WTC11 (cell line): ENCODE measurements at regions not wholly inside any gene's neighbourhood (a gene's known extent, or its start where the extent isn't known, plus 50 kb on each side); places are given as distances from the start of the nearest gene placed in this dataset.
"Not testable (repeated sequence)": the region's sequence is repeated elsewhere in the genome, so short reads cannot be mapped to it uniquely, and the experiment has no call there.

Source experiments
- ATAC-seq: fragments of 200-7000 bp; cut with Tn5 transposase; 2 replicates; pipeline ENCODE4 v1.10.0; 2021; ENCODE audit warnings: mild to moderate bottlenecking, moderate library complexity
- CTCF ChIA-PET: fragments of 300-600 bp; sonication (Branson Sonifier 250); formaldehyde crosslinking; loops from one replicate; lab custom pipeline; 2021; ENCODE audit warnings: antibody characterized with exemption; lab: Charles Lee
- POLR2A ChIA-PET: fragments of 350-600 bp; sonication (Branson Sonifier 250); formaldehyde crosslinking; loops from one replicate; lab custom pipeline; 2021; ENCODE audit warnings: antibody characterized with exemption; lab: Charles Lee
- DNase-seq: peaks from one replicate; pipeline ENCODE4 v3.0.0; 2021; ENCODE audit warnings: low spot score
- H3K27ac Mint-ChIP-seq: 2 replicates; pipeline ENCODE4 v1.8.0; 2021; ENCODE audit warnings: mixed read lengths
- H3K27me3 Mint-ChIP-seq: 2 replicates; pipeline ENCODE4 v1.8.0; 2021; ENCODE audit warnings: low read depth, mild to moderate bottlenecking, moderate library complexity, mixed read lengths
- H3K36me3 Mint-ChIP-seq: 2 replicates; pipeline ENCODE4 v1.8.0; 2021; ENCODE audit warnings: mixed read lengths
- H3K4me1 Mint-ChIP-seq: 2 replicates; pipeline ENCODE4 v1.8.0; 2022; ENCODE audit warnings: mixed read lengths
- H3K4me3 Mint-ChIP-seq: 2 replicates; pipeline ENCODE4 v1.8.0; 2021; ENCODE audit warnings: mild to moderate bottlenecking, moderate library complexity, mixed read lengths
- H3K9me3 Mint-ChIP-seq: 2 replicates; pipeline ENCODE4 v1.8.0; 2021; ENCODE audit warnings: mixed read lengths
- AR ChIP-seq: fragments of 250-450 bp; sonication (Bioruptor Pico); IDR thresholded peaks from 2 replicates; pipeline ENCODE4 v1.9.0; 2021; ENCODE audit warnings: mild to moderate bottlenecking
- CBFB ChIP-seq: sonication (generic); formaldehyde crosslinking; IDR thresholded peaks from 2 replicates; pipeline ENCODE4 v1.8.1; 2022; ENCODE audit warnings: mild to moderate bottlenecking, low read depth, missing genetic modification reagents
- ERG ChIP-seq: fragments of 250-450 bp; sonication (Bioruptor Pico); IDR thresholded peaks from 2 replicates; pipeline ENCODE4 v1.8.0; 2021; ENCODE audit warnings: mild to moderate bottlenecking
- ETV6 ChIP-seq: sonication (generic); formaldehyde crosslinking; IDR thresholded peaks from 2 replicates; pipeline ENCODE4 v1.8.1; 2022; ENCODE audit warnings: mild to moderate bottlenecking, missing genetic modification reagents
- NFATC4 ChIP-seq: fragments of 250-450 bp; sonication (Bioruptor Pico); IDR thresholded peaks from 2 replicates; pipeline ENCODE4 v1.9.0; 2021; ENCODE audit warnings: mild to moderate bottlenecking
- NFYB ChIP-seq: sonication (generic); formaldehyde crosslinking; conservative IDR thresholded peaks from 2 replicates; pipeline ENCODE4 v1.8.0; 2022; ENCODE audit warnings: low read depth, missing genetic modification reagents
- PREB ChIP-seq: sonication (generic); formaldehyde crosslinking; IDR thresholded peaks from 2 replicates; pipeline ENCODE4 v1.8.1; 2022; ENCODE audit warnings: mild to moderate bottlenecking, missing genetic modification reagents, moderate library complexity, borderline replicate concordance
- RELA ChIP-seq: sonication (generic); formaldehyde crosslinking; IDR thresholded peaks from 2 replicates; pipeline ENCODE4 v1.8.1; 2022; ENCODE audit warnings: missing genetic modification reagents, mild to moderate bottlenecking, borderline replicate concordance
- RORB ChIP-seq: fragments of 250-450 bp; sonication (Bioruptor Pico); IDR thresholded peaks from 2 replicates; pipeline ENCODE4 v1.9.0; 2021; ENCODE audit warnings: mild to moderate bottlenecking
- SMAD4 ChIP-seq: sonication (generic); formaldehyde crosslinking; IDR thresholded peaks from 2 replicates; pipeline ENCODE4 v1.8.0; 2022; ENCODE audit warnings: mild to moderate bottlenecking, missing genetic modification reagents
- SOX15 ChIP-seq: fragments of 250-450 bp; sonication (Bioruptor Pico); IDR thresholded peaks from 2 replicates; pipeline ENCODE4 v1.9.0; 2021; ENCODE audit warnings: mild to moderate bottlenecking
- ZMAT4 ChIP-seq: fragments of 250-450 bp; sonication (Bioruptor Pico); IDR thresholded peaks from 2 replicates; pipeline ENCODE4 v1.9.0; 2021; ENCODE audit warnings: mild to moderate bottlenecking
- ZNF219 ChIP-seq: sonication (generic); formaldehyde crosslinking; IDR thresholded peaks from 2 replicates; pipeline ENCODE4 v1.8.0; 2023; ENCODE audit warnings: missing genetic modification reagents, mild to moderate bottlenecking, borderline replicate concordance
- ZNF232 ChIP-seq: sonication (generic); formaldehyde crosslinking; IDR thresholded peaks from 2 replicates; pipeline ENCODE4 v1.8.0; 2022; ENCODE audit warnings: mild to moderate bottlenecking, missing genetic modification reagents
- ZNF263 ChIP-seq: sonication (generic); formaldehyde crosslinking; IDR thresholded peaks from 2 replicates; pipeline ENCODE4 v1.8.1; 2022; ENCODE audit warnings: low read depth, mild to moderate bottlenecking, moderate library complexity, missing genetic modification reagents

- TF ChIP-seq ZMAT4 (CRISPR knock-in tag) (no peak), ZNF263 (CRISPR knock-in tag) (no peak), NFATC4 (CRISPR knock-in tag) (no peak)
Measured at GRCh38 chr5:66442951-66443445, 153.2 kb upstream of the MAST4 start (continued).

GRCh38 chr5:66443462-66444130 lies 152.6 kb upstream of the MAST4 start:
- peaks cover under 1% of the 10 kb centered on the region; the same call in 1 of the 2 replicates for H3K27me3 Mint-ChIP-seq
- POLR2A ChIA-PET: no interaction called here
- H3K4me3 Mint-ChIP-seq: no peak overlapping the region
- peaks cover 27% of the 10 kb centered on the region for H3K9me3 Mint-ChIP-seq
- peaks cover 16% of the 10 kb centered on the region for H3K36me3 Mint-ChIP-seq
- DNase-seq (no peak), ATAC-seq (no peak)
- TF ChIP-seq ZNF232 (CRISPR knock-in tag) (no peak), NFATC4 (CRISPR knock-in tag) (no peak), NFYB (CRISPR knock-in tag) (no peak)
- H3K27ac Mint-ChIP-seq: no peak overlapping the region
- no peaks in the 10 kb centered on the region for H3K4me1 Mint-ChIP-seq
- CTCF ChIA-PET: no interaction called here

GRCh38 chr5:66448070-66448469 lies 148.1 kb upstream of the MAST4 start:
- H3K27ac Mint-ChIP-seq, H3K4me1 Mint-ChIP-seq, ATAC-seq, CTCF ChIA-PET, POLR2A ChIA-PET, H3K4me3 Mint-ChIP-seq, DNase-seq: not testable (repeated sequence)
- Mint-ChIP-seq H3K27me3 (peaks cover 10% of the 10 kb centered on the region), H3K36me3 (peaks cover 46% of the 10 kb centered on the region), H3K9me3 (peaks cover 64% of the 10 kb centered on the region)

GRCh38 chr5:66450237-66450636 lies 146.0 kb upstream of the MAST4 start:
- Mint-ChIP-seq H3K27me3 (peaks cover 10% of the 10 kb centered on the region), H3K4me3 (no peak overlapping the region), H3K36me3 (peaks cover 49% of the 10 kb centered on the region)
- DNase-seq: no peak
- no peak for TF ChIP-seq ETV6 (CRISPR knock-in tag)
- TF ChIP-seq RORB (CRISPR knock-in tag): no peak
- TF ChIP-seq, all 79 proteins: peak for 0
- ChIA-PET CTCF (no interaction called here), POLR2A (no interaction called here)
- no peak for ATAC-seq
- Mint-ChIP-seq H3K4me1 (peaks cover 5% of the 10 kb centered on the region; the same call in 1 of the 2 replicates), H3K27ac (no peak overlapping the region), H3K9me3 (peaks cover 63% of the 10 kb centered on the region)

GRCh38 chr5:66450988-66451387 lies 145.2 kb upstream of the MAST4 start:
- peaks cover 49% of the 10 kb centered on the region for H3K36me3 Mint-ChIP-seq
- H3K27me3 Mint-ChIP-seq: peaks cover 10% of the 10 kb centered on the region
- no peak overlapping the region for H3K4me3 Mint-ChIP-seq
- ChIA-PET POLR2A (no interaction called here), CTCF (no interaction called here)
- no peak for DNase-seq
- no peak for TF ChIP-seq SMAD4 (CRISPR knock-in tag)
- TF ChIP-seq CBFB (CRISPR knock-in tag): no peak
- TF ChIP-seq PREB (CRISPR knock-in tag): no peak
- TF ChIP-seq ERG (CRISPR knock-in tag): no peak
- TF ChIP-seq SOX15 (CRISPR knock-in tag): no peak
- TF ChIP-seq RELA: no peak
- TF ChIP-seq AR (CRISPR knock-in tag): no peak
- TF ChIP-seq ZNF219 (CRISPR knock-in tag): no peak
- peaks cover 63% of the 10 kb centered on the region for H3K9me3 Mint-ChIP-seq
- no peak for ATAC-seq
- no peak overlapping the region for H3K27ac Mint-ChIP-seq
- H3K4me1 Mint-ChIP-seq: peaks cover 6% of the 10 kb centered on the region
